A673 (cell line): ENCODE measurements at regions not wholly inside any gene's neighbourhood (a gene's known extent, or its start where the extent isn't known, plus 50 kb on each side); places are given as distances from the start of the nearest gene placed in this dataset.

Source experiments
- EZH2 ChIP-seq: fragments of 200-600 bp; sonication (generic); IDR thresholded peaks from 2 replicates; pipeline ENCODE4 v1.6.1; 2017; ENCODE audit warnings: borderline replicate concordance, low read depth, mild to moderate bottlenecking, mixed read lengths, antibody characterized with exemption, low read length; ENCODE audit not compliant: poor library complexity, severe bottlenecking
- TF ChIP-seq, protein P1 (sequence below): fragments of 300-800, 200-600 bp; sonication (generic); conservative IDR thresholded peaks from 2 replicates; pipeline ENCODE4 v1.5.1; 2017; ENCODE audit warnings: low read depth, mild to moderate bottlenecking, antibody characterized with exemption, low read length, moderate library complexity, mixed read lengths

DNA sequence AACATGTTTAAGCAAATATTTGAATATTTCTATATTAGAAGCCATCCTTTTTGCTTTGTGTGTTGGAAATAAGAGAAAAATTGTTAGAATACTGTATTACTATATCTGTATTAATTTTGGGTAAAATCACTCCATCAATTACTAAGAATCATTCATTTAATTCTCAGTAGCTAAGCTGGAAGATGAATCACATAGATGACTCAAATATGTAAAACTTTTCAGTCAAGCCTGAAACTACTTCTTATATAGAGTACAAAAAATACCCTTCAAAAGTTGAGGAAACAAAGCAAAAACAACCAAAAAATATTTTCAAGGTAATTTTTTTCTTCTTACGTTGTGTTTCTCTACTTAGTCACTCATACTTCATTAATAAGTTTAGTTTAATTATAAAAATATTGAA lies 205.7 kb upstream of the ROBO1 start:
- TF ChIP-seq, protein P1, sequence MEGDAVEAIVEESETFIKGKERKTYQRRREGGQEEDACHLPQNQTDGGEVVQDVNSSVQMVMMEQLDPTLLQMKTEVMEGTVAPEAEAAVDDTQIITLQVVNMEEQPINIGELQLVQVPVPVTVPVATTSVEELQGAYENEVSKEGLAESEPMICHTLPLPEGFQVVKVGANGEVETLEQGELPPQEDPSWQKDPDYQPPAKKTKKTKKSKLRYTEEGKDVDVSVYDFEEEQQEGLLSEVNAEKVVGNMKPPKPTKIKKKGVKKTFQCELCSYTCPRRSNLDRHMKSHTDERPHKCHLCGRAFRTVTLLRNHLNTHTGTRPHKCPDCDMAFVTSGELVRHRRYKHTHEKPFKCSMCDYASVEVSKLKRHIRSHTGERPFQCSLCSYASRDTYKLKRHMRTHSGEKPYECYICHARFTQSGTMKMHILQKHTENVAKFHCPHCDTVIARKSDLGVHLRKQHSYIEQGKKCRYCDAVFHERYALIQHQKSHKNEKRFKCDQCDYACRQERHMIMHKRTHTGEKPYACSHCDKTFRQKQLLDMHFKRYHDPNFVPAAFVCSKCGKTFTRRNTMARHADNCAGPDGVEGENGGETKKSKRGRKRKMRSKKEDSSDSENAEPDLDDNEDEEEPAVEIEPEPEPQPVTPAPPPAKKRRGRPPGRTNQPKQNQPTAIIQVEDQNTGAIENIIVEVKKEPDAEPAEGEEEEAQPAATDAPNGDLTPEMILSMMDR: no peak
- TF ChIP-seq EZH2: no peak
